HCT116 (cell line): ENCODE measurements at regions not wholly inside any gene's neighbourhood (a gene's known extent, or its start where the extent isn't known, plus 50 kb on each side); places are given as distances from the start of the nearest gene placed in this dataset.

Experiments
- ATAC-seq: fragments of 200-7000 bp; cut with Tn5 transposase; 2 replicates; pipeline ENCODE4 v1.9.1; 2020; ENCODE audit warnings: mild to moderate bottlenecking, moderate library complexity
- BruUV-seq: library from RNA; stranded (reverse); fragments of 400-500 nt; replicated peaks from 2 replicates; lab custom pipeline; 2021; lab: Mats Ljungman, UMichigan
- CTCF ChIA-PET: fragments of 300-600 bp; sonication (Branson Sonifier 250); formaldehyde crosslinking; loops from one replicate; lab custom pipeline; 2021; ENCODE audit warnings: antibody characterized with exemption; lab: Charles Lee
- POLR2A ChIA-PET: fragments of 300-600, 350-600 bp; sonication (Branson Sonifier 250); formaldehyde crosslinking; loops from one replicate; lab custom pipeline; 2021; ENCODE audit warnings: antibody characterized with exemption; lab: Charles Lee
- RAD21 ChIA-PET, 2 experiments: fragments of 300-600 bp; sonication (Branson Sonifier 250); formaldehyde crosslinking; loops; one replicate each; lab custom pipeline; 2023; ENCODE audit warnings: low total read pairs in 2 of 2; ENCODE audit not compliant: uncharacterized antibody in 2 of 2, unreplicated experiment in 2 of 2, low non-redundant PET in 1 of 2; lab: Charles Lee
- DNase-seq: peaks from one replicate; pipeline ENCODE4 v3.0.0-alpha.2; 2010; ENCODE audit warnings: low read depth, low spot score
- H2AFZ ChIP-seq: fragments of 200-600 bp; shearing (Covaris generic), sonication (generic); 2 replicates; pipeline ENCODE4 v1.6.1; 2017; ENCODE audit warnings: low read depth, mixed run types, mixed read lengths, antibody characterized with exemption, low read length; ENCODE audit not compliant: poor library complexity, severe bottlenecking
- H3K27ac ChIP-seq: 2 replicates; pipeline ENCODE4 v1.5.1; 2012; ENCODE audit warnings: low read depth, low read length
- H3K27me3 ChIP-seq: fragments of 200-600 bp; sonication (generic); 2 replicates; pipeline ENCODE4 v1.6.1; 2016; ENCODE audit warnings: mixed run types, low read length, mixed read lengths; ENCODE audit not compliant: insufficient read depth
- H3K36me3 ChIP-seq, 2 experiments: fragments of 200-500 bp in 1 of 2; fragments of 200-600 bp in 1 of 2; sonication (Bioruptor generic) in 1 of 2; sonication (generic) in 1 of 2; 2 replicates each; pipeline versions ENCODE4 v1.5.1 to v1.6.1; 2014 to 2016; ENCODE audit warnings: low read length in 2 of 2, inconsistent platforms in 1 of 2, mixed read lengths in 1 of 2, mixed run types in 1 of 2; ENCODE audit not compliant: insufficient read depth in 2 of 2, control insufficient read depth in 1 of 2
- H3K4me1 ChIP-seq, 2 experiments: fragments of 200-600 bp in 1 of 2; sonication (generic) in 1 of 2; 2 replicates each; pipeline versions ENCODE4 v1.5.1 to v1.6.1; 2012 to 2017; ENCODE audit warnings: low read length in 2 of 2, inconsistent platforms in 1 of 2, mild to moderate bottlenecking in 1 of 2, mixed read lengths in 1 of 2, mixed run types in 1 of 2, moderate library complexity in 1 of 2; ENCODE audit not compliant: insufficient read depth in 2 of 2, control insufficient read depth in 1 of 2
- H3K4me2 ChIP-seq: fragments of 200-600 bp; sonication (generic); 2 replicates; pipeline ENCODE4 v1.6.1; 2017; ENCODE audit warnings: mixed run types, low read length, mixed read lengths
- H3K4me3 ChIP-seq, 2 experiments: fragments of 200-600 bp in 1 of 2; sonication (generic) in 1 of 2; replicated peaks in 1 of 2; 2 replicates each; pipeline ENCODE4 v1.5.1; 2011 to 2016; ENCODE audit warnings: low read length in 2 of 2, control low read depth in 1 of 2, low read depth in 1 of 2, mild to moderate bottlenecking in 1 of 2, mixed read lengths in 1 of 2, mixed run types in 1 of 2
- H3K79me2 ChIP-seq: fragments of 200-600 bp; sonication (generic); 2 replicates; pipeline ENCODE4 v1.6.1; 2017; ENCODE audit warnings: mild to moderate bottlenecking, mixed run types, low read length, moderate library complexity, mixed read lengths; ENCODE audit not compliant: insufficient read depth
- H3K9ac ChIP-seq: fragments of 200-600 bp; sonication (generic); 2 replicates; pipeline ENCODE4 v1.6.1; 2016; ENCODE audit warnings: low read length, mixed read lengths
- H3K9me2 ChIP-seq: fragments of 200-600 bp; sonication (generic), shearing (Covaris generic); 2 replicates; pipeline ENCODE4 v1.6.1; 2017; ENCODE audit warnings: mixed run types, mild to moderate bottlenecking, moderate library complexity; ENCODE audit not compliant: insufficient read depth
- H3K9me3 ChIP-seq, 2 experiments: fragments of 200-500 bp in 1 of 2; fragments of 200-600 bp in 1 of 2; sonication (Bioruptor generic) in 1 of 2; sonication (generic) in 1 of 2; 2 replicates each; pipeline ENCODE4 v1.6.1; 2014 to 2017; ENCODE audit warnings: low read length in 2 of 2, mixed read lengths in 2 of 2, inconsistent platforms in 1 of 2, low read depth in 1 of 2, mild to moderate bottlenecking in 1 of 2, mixed run types in 1 of 2, moderate library complexity in 1 of 2; ENCODE audit not compliant: control insufficient read depth in 1 of 2, insufficient read depth in 1 of 2
- H4K20me1 ChIP-seq: fragments of 200-600 bp; sonication (generic), shearing (Covaris generic); 2 replicates; pipeline ENCODE4 v1.6.1; 2017; ENCODE audit warnings: mixed run types, mild to moderate bottlenecking, moderate library complexity; ENCODE audit not compliant: insufficient read depth
- ATF3 ChIP-seq: IDR thresholded peaks from 2 replicates; pipeline ENCODE4 v1.6.1; 2012
- CBX3 ChIP-seq: IDR thresholded peaks from 2 replicates; pipeline ENCODE4 v1.6.1; 2012; ENCODE audit warnings: low read depth
- ELF1 ChIP-seq: IDR thresholded peaks from 2 replicates; pipeline ENCODE4 v1.6.1; 2012; ENCODE audit warnings: low read depth, borderline replicate concordance
- EZH2 ChIP-seq: fragments of 200-600 bp; sonication (generic); IDR thresholded peaks from 2 replicates; pipeline ENCODE4 v1.6.1; 2017; ENCODE audit warnings: antibody characterized with exemption, mixed run types
- EZH2phosphoT487 ChIP-seq: fragments of 200-600 bp; IDR thresholded peaks from 2 replicates; pipeline ENCODE4 v1.6.1; 2018; ENCODE audit warnings: antibody characterized with exemption, borderline replicate concordance
- FOSL1 ChIP-seq: IDR thresholded peaks from 2 replicates; pipeline ENCODE4 v1.6.1; 2012; ENCODE audit warnings: low read depth
- JUND ChIP-seq: IDR thresholded peaks from 2 replicates; pipeline ENCODE4 v1.6.1; 2012
- POLR2AphosphoS5 ChIP-seq: IDR thresholded peaks from 2 replicates; pipeline ENCODE4 v1.6.1; 2011; ENCODE audit warnings: mild to moderate bottlenecking, low read depth, low read length, moderate library complexity
- RAD21 ChIP-seq: IDR thresholded peaks from 2 replicates; pipeline ENCODE4 v1.6.1; 2012; ENCODE audit warnings: low read depth, mild to moderate bottlenecking
- SIN3A ChIP-seq: IDR thresholded peaks from 2 replicates; pipeline ENCODE4 v1.6.1; 2012; ENCODE audit warnings: low read depth
- SP1 ChIP-seq: IDR thresholded peaks from 2 replicates; pipeline ENCODE4 v1.6.1; 2012; ENCODE audit warnings: low read depth
- SRF ChIP-seq: IDR thresholded peaks from 2 replicates; pipeline ENCODE4 v1.6.1; 2012; ENCODE audit warnings: low read depth
- TCF7L2 ChIP-seq: IDR thresholded peaks from 2 replicates; pipeline ENCODE4 v1.7.0; 2011; ENCODE audit warnings: borderline replicate concordance, inconsistent platforms; ENCODE audit not compliant: insufficient read depth, insufficient read length; ENCODE audit errors: extremely low read depth
- ZFX ChIP-seq: fragments of 450-650 bp; IDR thresholded peaks from 2 replicates; pipeline ENCODE4 v1.6.1; 2017
- intact Hi-C: fragments of 100-400 bp; cut with micrococcal nuclease; formaldehyde crosslinking; loops from 2 replicates; pipeline ENCODE4 v1.10.0; 2022
- TF ChIP-seq, protein P1 (sequence below): IDR thresholded peaks from 2 replicates; pipeline ENCODE4 v1.6.1; 2011; ENCODE audit warnings: mild to moderate bottlenecking, low read length, moderate library complexity; ENCODE audit not compliant: insufficient replicate concordance; ENCODE audit errors: extremely low read depth
- TF ChIP-seq, protein P2 (sequence below): IDR thresholded peaks from 2 replicates; pipeline ENCODE4 v1.6.1; 2012
- TF ChIP-seq, protein P3 (sequence below): IDR thresholded peaks from 2 replicates; pipeline ENCODE4 v1.6.1; 2012; ENCODE audit warnings: low read depth

- H2AFZ ChIP-seq = no peak overlapping the region
- no peaks in the 10 kb centered on the region for H4K20me1 ChIP-seq
- no peaks in the 10 kb centered on the region for H3K4me1 ChIP-seq
- H3K27me3 ChIP-seq = no peaks in the 10 kb centered on the region
- H3K27ac ChIP-seq = no peak overlapping the region
- no peaks in the 10 kb centered on the region for H3K9me3 ChIP-seq
- ChIA-PET RAD21 (no interaction called here), POLR2A (no interaction called here), CTCF (no interaction called here)
- DNase-seq (no peak), ATAC-seq (no peak)
- H3K4me3 ChIP-seq = no peak overlapping the region
- no peak overlapping the region for H3K9ac ChIP-seq
- H3K4me2 ChIP-seq = no peak overlapping the region
- intact Hi-C loops = no loop called here
- TF ChIP-seq EZH2 = no peak
- no peaks in the 10 kb centered on the region for H3K36me3 ChIP-seq
- BruUV-seq = no TSS peak
- no peaks in the 10 kb centered on the region for H3K9me2 ChIP-seq
- no peaks in the 10 kb centered on the region for H3K79me2 ChIP-seq
Measured at GRCh38 chr4:148686449-148686848, 244.2 kb upstream of the NR3C2 start.

- Histone ChIP-seq H3K4me1 (no peaks in the 10 kb centered on the region), H4K20me1 (no peaks in the 10 kb centered on the region), H3K27me3 (no peaks in the 10 kb centered on the region), H3K79me2 (no peaks in the 10 kb centered on the region), H3K9me3 (no peaks in the 10 kb centered on the region), H3K4me2 (no peak overlapping the region), H3K36me3 (no peaks in the 10 kb centered on the region), H3K4me3 (no peak overlapping the region), H3K9me2 (no peaks in the 10 kb centered on the region), H2AFZ (no peak overlapping the region), H3K9ac (no peak overlapping the region), H3K27ac (no peak overlapping the region)
- ChIA-PET CTCF (no interaction called here), POLR2A (no interaction called here), RAD21 (no interaction called here)
- ATAC-seq = no peak
- intact Hi-C loops = no loop called here
- BruUV-seq = no TSS peak
- DNase-seq = no peak
- TF ChIP-seq RAD21 = no peak
- TF ChIP-seq POLR2AphosphoS5 = no peak
- no peak for TF ChIP-seq SIN3A
- TF ChIP-seq CBX3 = no peak
- TF ChIP-seq ELF1 = no peak
- TF ChIP-seq SP1 = no peak
- no peak for TF ChIP-seq TCF7L2
- TF ChIP-seq ZFX = no peak
- TF ChIP-seq, protein P1, sequence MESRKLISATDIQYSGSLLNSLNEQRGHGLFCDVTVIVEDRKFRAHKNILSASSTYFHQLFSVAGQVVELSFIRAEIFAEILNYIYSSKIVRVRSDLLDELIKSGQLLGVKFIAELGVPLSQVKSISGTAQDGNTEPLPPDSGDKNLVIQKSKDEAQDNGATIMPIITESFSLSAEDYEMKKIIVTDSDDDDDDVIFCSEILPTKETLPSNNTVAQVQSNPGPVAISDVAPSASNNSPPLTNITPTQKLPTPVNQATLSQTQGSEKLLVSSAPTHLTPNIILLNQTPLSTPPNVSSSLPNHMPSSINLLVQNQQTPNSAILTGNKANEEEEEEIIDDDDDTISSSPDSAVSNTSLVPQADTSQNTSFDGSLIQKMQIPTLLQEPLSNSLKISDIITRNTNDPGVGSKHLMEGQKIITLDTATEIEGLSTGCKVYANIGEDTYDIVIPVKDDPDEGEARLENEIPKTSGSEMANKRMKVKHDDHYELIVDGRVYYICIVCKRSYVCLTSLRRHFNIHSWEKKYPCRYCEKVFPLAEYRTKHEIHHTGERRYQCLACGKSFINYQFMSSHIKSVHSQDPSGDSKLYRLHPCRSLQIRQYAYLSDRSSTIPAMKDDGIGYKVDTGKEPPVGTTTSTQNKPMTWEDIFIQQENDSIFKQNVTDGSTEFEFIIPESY = no peak
- TF ChIP-seq JUND = no peak
- no peak for TF ChIP-seq SRF
- TF ChIP-seq EZH2 = no peak
- TF ChIP-seq, protein P2, sequence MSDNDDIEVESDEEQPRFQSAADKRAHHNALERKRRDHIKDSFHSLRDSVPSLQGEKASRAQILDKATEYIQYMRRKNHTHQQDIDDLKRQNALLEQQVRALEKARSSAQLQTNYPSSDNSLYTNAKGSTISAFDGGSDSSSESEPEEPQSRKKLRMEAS = no peak
- TF ChIP-seq EZH2phosphoT487 = no peak
- TF ChIP-seq, protein P3, sequence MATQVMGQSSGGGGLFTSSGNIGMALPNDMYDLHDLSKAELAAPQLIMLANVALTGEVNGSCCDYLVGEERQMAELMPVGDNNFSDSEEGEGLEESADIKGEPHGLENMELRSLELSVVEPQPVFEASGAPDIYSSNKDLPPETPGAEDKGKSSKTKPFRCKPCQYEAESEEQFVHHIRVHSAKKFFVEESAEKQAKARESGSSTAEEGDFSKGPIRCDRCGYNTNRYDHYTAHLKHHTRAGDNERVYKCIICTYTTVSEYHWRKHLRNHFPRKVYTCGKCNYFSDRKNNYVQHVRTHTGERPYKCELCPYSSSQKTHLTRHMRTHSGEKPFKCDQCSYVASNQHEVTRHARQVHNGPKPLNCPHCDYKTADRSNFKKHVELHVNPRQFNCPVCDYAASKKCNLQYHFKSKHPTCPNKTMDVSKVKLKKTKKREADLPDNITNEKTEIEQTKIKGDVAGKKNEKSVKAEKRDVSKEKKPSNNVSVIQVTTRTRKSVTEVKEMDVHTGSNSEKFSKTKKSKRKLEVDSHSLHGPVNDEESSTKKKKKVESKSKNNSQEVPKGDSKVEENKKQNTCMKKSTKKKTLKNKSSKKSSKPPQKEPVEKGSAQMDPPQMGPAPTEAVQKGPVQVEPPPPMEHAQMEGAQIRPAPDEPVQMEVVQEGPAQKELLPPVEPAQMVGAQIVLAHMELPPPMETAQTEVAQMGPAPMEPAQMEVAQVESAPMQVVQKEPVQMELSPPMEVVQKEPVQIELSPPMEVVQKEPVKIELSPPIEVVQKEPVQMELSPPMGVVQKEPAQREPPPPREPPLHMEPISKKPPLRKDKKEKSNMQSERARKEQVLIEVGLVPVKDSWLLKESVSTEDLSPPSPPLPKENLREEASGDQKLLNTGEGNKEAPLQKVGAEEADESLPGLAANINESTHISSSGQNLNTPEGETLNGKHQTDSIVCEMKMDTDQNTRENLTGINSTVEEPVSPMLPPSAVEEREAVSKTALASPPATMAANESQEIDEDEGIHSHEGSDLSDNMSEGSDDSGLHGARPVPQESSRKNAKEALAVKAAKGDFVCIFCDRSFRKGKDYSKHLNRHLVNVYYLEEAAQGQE = no peak
- TF ChIP-seq FOSL1 = no peak
- TF ChIP-seq ATF3 = no peak
Measured at GRCh38 chr4:148684638-148685037, 242.4 kb upstream of the NR3C2 start.
